ENCODE measurements at regions not wholly inside any gene's neighbourhood (a gene's known extent, or its start where the extent isn't known, plus 50 kb on each side); places are given as distances from the start of the nearest gene placed in this dataset.

DNA sequence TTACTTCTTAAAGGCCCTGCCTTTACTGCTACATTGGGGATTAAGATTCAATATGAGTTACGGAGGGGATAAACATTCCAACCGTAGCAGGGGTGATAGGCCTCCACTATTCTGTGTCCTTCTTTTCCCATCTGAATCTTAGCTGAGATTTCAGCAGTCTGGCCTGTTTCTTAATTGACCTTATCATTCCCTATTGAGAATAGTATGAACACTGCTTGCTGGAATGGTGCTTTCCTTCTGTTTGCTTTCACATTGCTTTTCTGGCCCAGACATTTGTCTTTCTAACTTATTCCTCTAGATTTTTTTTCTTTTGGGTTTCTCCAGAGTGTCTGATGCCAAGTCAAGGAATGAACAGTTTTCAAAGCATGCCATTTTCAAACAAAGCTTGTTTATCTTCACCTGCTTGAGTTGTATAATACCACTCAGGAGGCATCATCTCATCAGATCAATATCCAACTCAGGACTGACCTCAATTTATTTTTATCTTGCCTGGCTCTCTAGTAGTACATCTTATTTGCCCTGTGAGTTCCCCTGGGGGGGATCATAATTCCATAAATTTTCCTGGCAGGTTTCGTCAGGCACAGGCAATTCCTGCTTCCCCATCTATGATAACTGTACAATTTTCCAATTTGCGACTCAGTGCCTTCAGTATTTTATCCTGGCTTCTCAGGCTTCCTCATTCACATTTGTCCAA lies 161.1 kb upstream of the STT3B start:
- TF ChIP-seq, protein P1, sequence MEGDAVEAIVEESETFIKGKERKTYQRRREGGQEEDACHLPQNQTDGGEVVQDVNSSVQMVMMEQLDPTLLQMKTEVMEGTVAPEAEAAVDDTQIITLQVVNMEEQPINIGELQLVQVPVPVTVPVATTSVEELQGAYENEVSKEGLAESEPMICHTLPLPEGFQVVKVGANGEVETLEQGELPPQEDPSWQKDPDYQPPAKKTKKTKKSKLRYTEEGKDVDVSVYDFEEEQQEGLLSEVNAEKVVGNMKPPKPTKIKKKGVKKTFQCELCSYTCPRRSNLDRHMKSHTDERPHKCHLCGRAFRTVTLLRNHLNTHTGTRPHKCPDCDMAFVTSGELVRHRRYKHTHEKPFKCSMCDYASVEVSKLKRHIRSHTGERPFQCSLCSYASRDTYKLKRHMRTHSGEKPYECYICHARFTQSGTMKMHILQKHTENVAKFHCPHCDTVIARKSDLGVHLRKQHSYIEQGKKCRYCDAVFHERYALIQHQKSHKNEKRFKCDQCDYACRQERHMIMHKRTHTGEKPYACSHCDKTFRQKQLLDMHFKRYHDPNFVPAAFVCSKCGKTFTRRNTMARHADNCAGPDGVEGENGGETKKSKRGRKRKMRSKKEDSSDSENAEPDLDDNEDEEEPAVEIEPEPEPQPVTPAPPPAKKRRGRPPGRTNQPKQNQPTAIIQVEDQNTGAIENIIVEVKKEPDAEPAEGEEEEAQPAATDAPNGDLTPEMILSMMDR (IDR thresholded peaks at IDR 0.05; ENCODE audit: low read length) = no peak
- TF ChIP-seq EZH2 (IDR thresholded peaks at IDR 0.05; ENCODE audit: borderline replicate concordance, low read length) = no peak
